HG03139 (cell line): ENCODE measurements at regions not wholly inside any gene's neighbourhood (a gene's known extent, or its start where the extent isn't known, plus 50 kb on each side); places are given as distances from the start of the nearest gene placed in this dataset.

Experiments
- ATAC-seq: cut with Tn5 transposase; IDR thresholded peaks from one replicate; pipeline ENCODE4 v1.9.1; 2021; ENCODE audit not compliant: unreplicated experiment

DNA sequence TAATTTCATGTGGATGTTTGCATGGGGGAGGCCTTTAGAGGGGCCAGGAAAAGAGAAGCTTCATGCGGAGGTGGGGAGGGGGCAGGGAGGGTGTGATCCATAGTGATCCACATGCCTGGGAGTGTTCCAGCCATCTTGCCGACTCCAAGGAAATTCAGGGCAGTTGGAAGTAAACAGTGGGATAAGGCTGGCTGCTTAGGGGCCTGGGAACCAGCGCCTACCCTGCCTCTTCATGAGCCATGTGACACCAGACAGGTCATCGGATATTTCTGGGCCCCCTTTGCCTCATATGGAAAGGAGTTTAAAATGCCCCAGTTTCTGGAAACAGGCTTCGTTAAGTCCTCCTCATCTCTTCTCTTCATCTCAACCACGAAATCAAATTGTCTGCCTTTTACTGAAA, 983.2 kb downstream of the BCL11B start:
- ATAC-seq = no peak

DNA sequence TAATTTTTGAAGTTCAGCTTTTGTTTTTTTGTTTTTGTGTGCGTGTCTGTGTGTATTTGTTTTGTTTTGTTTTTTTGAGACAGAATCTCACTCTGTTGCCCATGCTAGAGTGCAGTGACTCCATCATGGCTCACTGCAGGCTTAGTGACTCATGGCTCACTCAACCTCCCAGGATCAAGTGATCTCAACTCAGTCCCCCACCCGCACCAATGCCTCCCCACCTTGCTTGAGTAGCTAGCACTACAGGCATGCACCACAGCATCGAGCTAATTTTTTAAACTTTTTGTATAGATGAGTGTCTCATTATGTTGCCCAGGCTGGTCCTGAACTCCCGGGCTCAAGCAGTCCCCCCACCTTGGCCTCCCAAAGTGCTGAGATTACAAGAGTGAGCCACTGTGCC, 981.4 kb downstream of the BCL11B start:
- ATAC-seq = no peak

DNA sequence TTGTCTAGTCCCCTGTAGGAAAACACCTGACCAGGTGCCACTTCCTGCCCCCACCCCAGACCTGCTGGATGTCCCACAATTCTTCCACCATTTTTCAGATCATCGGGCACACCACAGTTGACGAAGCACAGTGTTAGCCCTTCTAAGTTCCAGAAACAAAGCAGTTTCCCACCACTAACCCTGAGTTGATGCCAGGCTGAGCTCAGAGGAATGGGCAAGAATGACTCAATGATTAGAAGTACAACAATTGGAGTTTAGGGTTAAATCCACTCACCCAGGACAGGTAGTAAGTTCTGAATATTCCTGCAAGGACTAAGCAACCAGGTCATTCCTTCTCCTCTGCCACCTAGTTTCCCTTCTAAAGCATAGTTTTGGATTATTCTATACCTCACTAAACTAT, 979.8 kb downstream of the BCL11B start:
- no peak for ATAC-seq

DNA sequence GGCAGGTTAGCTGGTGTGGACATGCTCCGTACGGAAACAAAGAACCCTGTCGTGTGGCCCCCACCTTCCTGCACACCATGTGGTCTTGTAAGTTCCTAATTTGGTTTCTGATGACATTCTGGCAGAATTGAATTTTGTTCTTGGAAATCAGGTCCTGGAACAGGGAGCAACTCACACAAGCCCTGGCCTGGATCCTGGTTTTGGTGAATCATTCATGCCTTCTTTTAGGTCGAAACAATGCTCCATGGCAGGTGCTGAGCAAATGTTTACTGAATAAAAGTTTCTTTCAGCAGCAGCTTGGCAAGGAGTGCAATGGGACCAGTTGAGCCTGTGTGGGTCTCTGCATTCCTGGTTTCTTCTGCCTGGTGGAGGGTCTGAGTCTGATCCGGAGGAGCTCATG, 978.4 kb downstream of the BCL11B start:
- no peak for ATAC-seq

DNA sequence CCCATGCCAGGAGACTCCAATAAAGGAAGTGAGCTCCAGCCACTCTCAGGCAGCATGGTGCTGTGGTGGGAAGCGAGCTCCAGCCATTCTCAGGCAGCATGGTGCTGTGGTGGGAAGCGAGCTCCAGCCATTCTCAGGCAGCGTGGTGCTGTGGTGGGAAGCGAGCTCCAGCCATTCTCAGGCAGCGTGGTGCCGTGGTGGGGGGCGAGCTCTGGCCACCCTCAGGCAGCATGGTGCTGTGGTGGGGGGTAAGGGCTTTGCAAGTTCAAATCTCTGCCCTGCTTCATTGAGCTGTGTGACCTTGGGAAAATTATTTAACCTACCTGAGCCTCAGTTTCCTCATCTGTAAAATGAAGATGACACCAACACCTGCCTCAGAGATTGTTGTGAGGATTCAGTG, 975.1 kb downstream of the BCL11B start:
- no peak for ATAC-seq

DNA sequence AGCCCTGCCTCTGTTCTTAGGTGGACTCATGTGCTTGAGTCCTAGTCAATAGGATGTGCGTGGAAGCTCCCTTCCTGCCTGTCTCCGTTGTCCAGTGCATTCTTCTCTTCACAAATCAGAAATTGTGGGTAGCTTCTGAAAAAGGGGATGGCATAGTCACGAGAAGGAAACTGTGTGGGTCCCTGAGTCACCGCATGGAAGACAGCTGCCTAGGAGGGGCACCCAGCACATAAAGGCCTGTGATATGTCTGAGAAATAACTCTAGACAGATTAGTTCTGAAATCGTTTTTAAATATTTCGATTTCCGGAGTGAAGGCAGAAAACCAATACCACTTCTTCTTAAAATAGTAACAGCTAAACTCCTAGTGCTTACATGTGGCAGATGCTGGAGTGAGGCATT, 974.4 kb downstream of the BCL11B start:
- ATAC-seq = no peak

DNA sequence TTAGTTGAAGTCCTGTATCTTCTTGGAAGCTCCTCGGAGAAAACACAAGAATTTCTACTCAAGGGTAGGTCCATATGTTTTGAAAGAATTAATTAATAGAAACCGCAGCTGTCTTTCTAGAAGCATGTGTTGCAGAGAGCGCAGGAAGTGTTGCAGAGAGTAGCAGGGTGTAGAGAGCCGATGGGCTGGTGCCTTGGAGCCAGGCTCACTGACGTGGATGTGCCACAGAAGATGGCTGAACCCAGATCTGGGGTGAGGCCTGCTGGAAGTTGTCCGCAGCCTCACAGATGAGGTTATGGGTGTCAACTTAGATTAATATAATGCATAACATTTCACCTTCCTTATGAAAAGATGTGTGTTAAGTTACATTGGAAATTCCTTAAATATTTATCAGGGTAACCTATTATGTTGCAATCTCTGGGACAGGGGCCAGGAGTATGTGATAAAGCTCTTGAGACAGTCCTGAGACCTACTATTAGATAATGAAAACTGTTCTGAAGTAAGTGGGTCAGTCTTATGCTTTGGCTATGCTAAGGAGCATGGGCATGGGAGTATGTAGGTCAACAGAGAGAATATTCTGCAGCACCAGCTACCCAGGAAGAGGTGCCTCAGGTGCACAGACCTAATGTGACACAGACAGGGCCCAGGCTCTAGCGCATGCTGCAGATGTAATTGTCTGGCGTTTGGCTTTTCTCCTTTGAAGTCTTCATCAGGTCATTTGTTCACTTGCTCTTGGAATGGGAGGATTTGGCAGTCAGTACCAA, 973.3 kb downstream of the BCL11B start:
- no peak for ATAC-seq

DNA sequence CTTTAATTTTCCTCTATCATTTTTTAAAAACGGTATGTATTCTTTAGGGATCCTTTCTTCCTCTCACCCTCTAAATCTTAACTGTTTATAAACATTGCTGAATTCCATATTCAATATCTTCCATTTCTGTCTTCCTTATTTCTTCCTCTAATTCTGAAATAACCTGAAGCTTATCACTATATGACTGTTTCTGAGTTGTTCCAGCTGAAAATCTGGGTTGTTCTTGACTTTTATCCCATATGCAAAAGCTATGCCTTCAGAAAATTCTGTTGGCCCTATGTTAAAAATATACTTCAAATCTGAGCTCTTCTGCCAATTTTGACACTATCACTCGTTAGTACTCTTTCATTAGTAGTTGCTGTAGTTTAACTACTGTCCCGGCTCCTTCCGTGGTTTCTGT, 970.3 kb downstream of the BCL11B start:
- no peak for ATAC-seq

DNA sequence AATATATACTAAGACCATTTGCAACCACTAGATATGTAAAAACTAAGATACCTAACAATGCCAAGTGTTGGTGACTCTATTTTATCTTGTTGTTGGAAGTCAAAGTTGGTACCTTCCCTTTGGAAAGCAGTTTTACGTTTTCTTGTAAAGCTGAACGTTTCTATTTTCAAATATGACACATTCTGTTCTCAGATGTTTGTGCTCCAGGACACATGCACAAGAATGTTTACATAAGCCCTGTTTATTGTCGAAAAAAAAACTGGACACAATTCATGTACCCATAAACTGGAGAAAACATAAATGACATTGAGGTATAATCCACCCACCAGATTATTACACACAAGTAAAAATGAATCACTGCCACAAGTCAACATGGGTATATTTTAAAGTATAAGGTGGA, 967.4 kb downstream of the BCL11B start:
- no peak for ATAC-seq

DNA sequence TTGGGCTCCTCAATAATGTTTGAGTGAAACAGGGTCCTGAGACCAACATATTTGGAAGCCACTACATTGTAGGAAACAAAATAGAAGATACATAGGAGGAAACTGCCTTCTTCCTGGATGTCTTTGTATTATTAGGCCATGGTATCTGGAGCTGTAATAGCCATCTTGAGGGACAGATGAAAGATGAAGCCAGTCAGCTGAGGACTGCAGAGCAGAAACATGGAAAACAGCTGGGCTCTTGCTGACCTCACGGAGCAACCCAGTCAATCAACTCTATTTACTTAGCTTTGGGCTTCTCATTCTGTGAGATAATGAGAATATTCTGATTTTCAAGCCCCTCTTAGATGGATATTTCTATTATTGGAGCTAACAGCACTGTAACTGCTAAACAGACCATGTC, 962.4 kb downstream of the BCL11B start:
- ATAC-seq = no peak

DNA sequence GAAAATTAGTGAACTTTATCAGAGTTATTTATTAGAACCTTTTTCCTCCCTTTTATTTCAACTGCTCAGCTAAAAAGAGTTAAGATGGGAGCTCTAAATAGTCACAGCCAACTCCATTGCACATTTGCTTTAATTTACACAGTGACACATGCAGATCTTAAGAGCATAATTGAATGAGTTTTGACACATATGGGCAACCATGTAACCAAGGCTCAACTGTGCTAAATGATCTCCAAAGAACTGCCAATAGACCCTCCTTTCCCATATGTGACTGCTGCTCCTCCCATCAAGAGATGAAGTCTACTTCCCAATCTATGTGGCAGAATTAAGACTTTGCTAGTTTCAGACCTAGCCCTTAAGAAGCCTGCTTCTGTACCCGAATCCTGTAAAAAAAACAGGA, 960.0 kb downstream of the BCL11B start:
- no peak for ATAC-seq

DNA sequence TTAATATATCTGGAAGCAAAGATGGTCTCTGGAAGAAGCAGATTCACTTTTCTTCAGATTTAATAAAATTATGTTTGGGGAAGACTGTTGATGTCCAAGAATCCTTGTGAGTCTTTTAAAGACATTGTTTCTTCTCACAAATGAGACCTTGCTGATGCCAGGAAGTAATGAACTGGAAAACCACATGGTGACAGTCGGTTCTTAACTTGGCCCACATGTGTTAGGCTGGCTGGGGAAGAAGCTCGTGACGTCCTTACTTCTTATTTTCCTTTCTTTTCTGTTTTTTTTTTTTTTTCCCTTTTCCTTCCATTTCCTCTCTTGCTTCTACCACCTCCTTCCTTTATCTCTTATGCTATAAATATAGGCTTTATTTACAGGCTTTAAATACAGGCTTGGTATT, 950.2 kb downstream of the BCL11B start:
- no peak for ATAC-seq

DNA sequence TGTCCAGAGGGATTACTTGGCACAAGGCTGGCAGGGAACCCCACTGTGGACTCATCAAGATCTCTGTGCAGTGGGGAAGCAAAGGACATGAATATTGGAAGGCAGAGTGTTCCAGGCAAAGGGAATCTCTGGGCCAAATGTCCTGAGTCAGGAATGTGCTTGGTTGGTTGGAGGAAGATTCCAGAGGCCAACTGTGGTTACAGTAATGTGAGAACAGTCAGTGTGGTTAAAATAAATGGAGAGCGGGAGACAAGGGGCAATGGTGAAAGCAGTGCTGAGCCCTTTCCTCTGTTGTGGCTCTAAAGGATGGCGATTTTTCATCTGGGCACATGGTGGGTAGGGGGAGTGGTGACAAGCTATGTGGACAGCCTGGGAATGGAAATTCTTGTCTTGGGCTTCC, 948.2 kb downstream of the BCL11B start:
- ATAC-seq = no peak

DNA sequence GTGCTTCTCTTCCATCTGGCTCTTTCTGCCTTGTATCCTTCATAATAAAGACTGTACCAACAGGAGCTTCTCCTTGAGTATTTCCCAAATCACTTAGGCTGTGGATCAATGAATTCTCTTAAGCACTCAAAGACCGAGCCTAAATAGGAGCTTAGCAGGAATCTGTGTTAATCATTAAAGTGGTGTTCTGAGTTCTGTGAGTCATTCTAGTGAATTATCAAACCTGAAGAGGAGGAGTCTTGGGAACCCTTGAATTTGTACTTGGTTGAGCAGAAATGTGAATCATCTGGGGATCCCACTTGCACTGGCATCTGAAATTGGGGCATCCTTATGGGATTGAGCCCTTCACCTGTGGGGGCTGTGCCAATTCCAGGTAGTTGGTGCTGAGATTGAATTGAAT, 946.2 kb downstream of the BCL11B start:
- no peak for ATAC-seq

DNA sequence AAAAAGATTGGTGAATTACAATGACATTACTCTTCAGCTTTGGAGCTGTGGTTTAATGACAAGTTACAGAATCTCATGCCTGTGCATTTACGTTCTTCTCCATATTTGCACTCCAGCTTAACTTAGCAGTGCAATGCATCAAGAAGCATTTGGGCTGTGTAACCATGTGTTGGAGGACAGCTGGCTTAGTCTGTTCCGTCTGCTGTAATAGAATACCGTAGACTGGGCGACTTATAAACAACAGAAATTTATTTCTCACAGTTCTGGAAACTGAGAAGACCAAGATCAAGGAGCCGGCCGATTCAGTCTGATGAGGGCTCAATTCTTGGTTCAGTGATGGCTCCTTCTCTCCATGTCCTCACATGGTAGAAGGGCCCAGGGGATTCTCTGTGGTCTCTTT, 943.5 kb downstream of the BCL11B start:
- ATAC-seq = no peak

DNA sequence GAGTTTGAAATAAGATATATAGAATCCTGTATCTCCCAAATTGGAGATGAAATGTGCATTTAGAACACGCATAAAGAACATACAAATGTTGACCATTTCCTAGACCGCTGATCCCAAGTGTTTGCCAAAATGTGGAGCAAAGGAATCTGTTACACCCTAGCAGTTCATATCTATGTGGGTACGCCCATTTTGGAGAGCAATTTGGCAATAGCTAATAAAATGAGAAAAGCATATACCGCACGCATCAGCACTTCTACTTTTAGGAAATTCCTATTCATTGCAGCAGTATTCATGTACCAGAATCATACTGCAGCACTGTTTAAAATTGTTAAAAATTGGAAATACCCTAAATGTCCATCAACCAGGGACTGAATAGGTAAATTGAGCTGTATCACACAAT, 937.8 kb downstream of the BCL11B start:
- ATAC-seq = no peak

DNA sequence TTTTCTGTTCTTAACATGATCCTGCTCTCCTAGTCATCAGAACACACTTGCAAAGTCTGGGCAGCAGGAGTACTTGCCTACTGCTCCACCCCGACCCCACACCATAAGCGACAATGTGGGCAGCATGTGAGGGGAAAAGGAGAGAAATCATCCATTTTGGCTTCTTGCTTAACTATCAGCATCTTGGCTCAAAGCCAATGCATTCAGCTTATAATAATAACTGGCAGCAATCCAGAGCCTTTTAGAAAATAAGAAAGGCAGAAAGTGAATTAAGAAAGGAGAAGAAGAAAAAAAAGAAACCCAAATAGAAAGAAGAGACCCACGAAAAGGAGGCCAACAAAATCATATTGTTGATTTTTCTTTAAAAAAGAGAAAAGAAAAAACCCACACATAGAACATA, 930.8 kb downstream of the BCL11B start:
- ATAC-seq = no peak

DNA sequence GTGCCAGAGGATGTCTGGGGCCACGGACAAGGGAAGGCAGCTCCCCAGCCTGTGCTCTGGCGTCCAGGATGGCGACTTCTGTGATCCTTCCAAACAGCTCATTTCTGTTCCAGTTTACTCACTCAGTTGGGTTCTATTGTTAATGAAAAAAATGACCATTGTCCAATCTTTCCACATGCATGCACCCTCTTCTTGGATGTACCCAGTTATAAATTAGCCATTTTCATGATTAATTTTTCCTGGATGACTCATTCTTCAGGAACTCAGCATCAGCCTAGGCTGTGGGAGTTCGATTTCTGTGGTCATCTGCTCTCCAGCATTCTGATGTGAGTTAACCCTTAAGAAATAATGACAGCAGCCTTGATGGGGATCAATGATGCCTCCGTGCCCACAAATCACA, 926.8 kb downstream of the BCL11B start:
- ATAC-seq = no peak

DNA sequence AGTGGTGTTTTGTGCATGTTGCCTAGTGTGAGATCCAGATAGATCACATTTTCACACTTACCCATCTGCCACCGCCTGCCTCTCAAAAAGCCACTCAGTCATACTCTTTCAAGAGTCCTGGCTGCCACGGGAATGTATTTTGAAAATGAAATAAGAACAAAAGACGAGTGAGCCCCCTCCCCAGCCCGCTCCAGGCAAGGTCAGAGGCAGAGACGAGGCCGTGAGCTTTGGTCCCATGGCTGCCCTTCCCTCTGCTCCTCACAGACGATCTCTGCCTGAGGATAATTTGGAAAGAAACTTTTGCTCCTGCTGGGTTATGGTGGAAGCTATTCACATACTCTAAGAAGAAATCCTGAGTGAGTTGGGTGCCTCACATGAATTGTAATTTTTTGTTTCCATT, 924.3 kb downstream of the BCL11B start:
- no peak for ATAC-seq

DNA sequence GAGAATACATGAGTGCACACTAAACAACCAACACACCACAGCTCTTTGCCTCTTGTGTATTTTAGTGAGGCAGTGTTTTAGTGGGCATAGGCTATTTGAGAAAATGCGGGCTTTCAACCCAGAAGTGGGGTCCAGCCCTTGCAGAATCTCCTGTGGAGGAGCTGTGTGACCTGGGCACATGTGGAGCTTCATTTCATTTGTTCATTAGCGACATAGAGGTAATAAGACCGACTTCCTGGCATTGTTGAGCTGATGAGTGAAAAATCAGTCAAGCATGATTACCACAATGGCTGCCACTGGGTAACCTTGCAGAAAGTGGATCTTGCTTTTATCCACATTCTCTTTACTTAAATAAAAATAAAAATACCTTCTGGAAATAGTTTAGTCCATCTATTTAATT, 923.5 kb downstream of the BCL11B start:
- ATAC-seq = no peak

DNA sequence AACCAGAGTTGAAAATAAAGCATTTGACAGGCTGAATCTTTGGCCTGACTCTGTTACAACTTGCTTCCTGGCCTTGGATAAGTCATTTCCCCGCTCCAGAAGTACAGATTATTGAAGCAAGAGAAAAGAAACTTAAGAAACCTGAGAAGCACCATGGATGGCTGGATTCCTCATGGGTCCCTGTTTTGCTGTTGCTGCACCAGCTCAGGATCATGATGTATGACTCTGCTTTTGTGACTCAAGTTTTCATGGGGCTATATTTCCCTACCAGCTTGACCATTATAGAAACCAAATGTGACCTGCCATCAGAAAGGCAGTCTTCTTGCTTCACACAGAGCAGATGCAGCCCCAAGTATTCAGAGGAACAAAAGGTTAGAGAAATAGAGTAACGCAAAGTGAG, 921.8 kb downstream of the BCL11B start:
- ATAC-seq = no peak

DNA sequence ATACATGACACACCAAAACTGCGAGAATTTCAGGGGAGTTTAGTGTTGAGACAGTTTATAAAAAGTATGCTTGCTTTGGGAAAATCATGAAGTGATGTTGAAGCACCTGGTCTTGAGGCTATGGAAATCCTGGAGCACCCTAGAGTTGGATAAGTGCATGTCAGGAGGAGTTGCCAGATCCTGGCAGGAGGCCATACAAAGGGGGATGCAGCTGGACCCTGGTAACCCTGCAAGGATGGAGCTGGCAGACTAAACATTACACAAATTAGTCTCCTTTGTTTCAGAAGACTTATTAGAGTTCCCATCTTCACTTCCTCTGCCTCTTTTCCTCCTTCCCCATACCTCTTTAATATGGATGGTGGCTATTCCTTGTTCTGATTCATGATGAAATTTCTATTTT, 907.0 kb downstream of the BCL11B start:
- ATAC-seq = no peak

DNA sequence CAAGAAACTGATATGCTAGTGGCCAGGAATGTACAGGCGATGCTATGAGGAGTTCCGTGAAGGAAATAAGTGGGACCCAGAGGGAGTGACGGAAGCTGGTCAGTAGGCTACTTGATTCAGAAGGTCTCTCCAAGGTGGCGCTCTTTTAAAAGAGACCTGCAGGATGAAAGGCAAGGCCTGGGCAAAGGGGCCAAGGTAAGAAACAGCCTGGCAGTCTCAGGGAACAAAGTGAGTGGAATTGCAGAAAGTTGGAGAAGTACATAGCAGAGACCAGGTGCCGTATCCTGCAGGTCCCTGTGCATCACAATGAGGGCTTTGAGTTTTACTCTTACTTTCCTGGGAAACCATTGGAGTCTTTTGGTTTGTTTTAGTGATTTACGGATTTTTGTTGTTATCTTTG, 905.6 kb downstream of the BCL11B start:
- no peak for ATAC-seq

DNA sequence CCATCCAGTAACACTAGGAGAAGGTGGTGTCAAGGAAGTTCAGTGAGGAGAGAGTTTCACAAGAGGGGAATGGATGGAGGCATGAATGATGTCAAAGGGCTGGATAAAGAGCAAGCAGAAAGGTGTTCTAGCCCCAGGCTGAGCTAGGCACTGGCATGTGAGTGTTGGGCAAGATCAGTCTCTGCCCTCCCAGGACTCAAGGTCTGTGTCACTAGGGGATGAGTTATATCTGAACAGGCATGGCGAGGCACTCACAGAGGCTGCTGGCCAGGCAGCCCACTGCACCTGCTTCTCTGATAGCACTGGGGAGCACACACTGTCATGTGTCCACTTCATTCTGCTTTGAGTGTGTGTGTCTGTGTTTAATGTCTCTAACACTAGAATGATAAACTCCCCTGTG, 903.8 kb downstream of the BCL11B start:
- ATAC-seq = no peak
